Progenitor cell of endocrine pancreas (in vitro differentiated cells): ENCODE measurements at regions not wholly inside any gene's neighbourhood (a gene's known extent, or its start where the extent isn't known, plus 50 kb on each side); places are given as distances from the start of the nearest gene placed in this dataset.

Source experiments
- DNase-seq: peaks from one replicate; pipeline ENCODE4 v3.0.0; 2021; ENCODE audit warnings: low spot score; ENCODE audit not compliant: unreplicated experiment
- H3K27ac Mint-ChIP-seq: 2 replicates; pipeline ENCODE4 v1.8.0; 2021; ENCODE audit warnings: mild to moderate bottlenecking, moderate library complexity, mixed read lengths
- H3K27me3 Mint-ChIP-seq: 2 replicates; pipeline ENCODE4 v1.8.0; 2021; ENCODE audit warnings: mixed read lengths
- H3K36me3 Mint-ChIP-seq: 2 replicates; pipeline ENCODE4 v1.8.0; 2022; ENCODE audit warnings: mixed read lengths; ENCODE audit not compliant: insufficient read depth
- H3K4me1 Mint-ChIP-seq: 2 replicates; pipeline ENCODE4 v1.8.0; 2021; ENCODE audit warnings: low read depth, mixed read lengths
- H3K4me3 Mint-ChIP-seq: 2 replicates; pipeline ENCODE4 v1.8.0; 2021; ENCODE audit warnings: low read depth, mild to moderate bottlenecking, moderate library complexity, mixed read lengths
- H3K9me3 Mint-ChIP-seq: 2 replicates; pipeline ENCODE4 v1.8.0; 2021; ENCODE audit warnings: low read depth, mixed read lengths
- CTCF ChIP-seq: fragments of 200-600 bp; sonication (generic); IDR thresholded peaks from one replicate; pipeline ENCODE4 v1.5.0; 2021; ENCODE audit warnings: antibody characterized with exemption, mild to moderate bottlenecking; ENCODE audit not compliant: unreplicated experiment

GRCh38 chr2:5060956-5061355, 631.2 kb upstream of the SOX11 start:
- Mint-ChIP-seq H3K27me3 (no peaks in the 10 kb centered on the region), H3K9me3 (no peaks in the 10 kb centered on the region), H3K36me3 (no peaks in the 10 kb centered on the region), H3K4me3 (no peak overlapping the region), H3K4me1 (peaks cover 8% of the 10 kb centered on the region), H3K27ac (no peak overlapping the region)
- no peak for DNase-seq
- TF ChIP-seq CTCF = no peak

GRCh38 chr2:5064687-5065086, 627.5 kb upstream of the SOX11 start:
- H3K9me3 Mint-ChIP-seq = no peaks in the 10 kb centered on the region

GRCh38 chr2:5067816-5068215, 624.4 kb upstream of the SOX11 start:
- DNase-seq = no peak
- H3K4me3 Mint-ChIP-seq = no peak overlapping the region
- H3K4me1 Mint-ChIP-seq = peaks cover 1% of the 10 kb centered on the region
- TF ChIP-seq CTCF = no peak
- no peaks in the 10 kb centered on the region for H3K36me3 Mint-ChIP-seq
- H3K27me3 Mint-ChIP-seq = no peaks in the 10 kb centered on the region
- H3K27ac Mint-ChIP-seq = no peak overlapping the region
- no peaks in the 10 kb centered on the region for H3K9me3 Mint-ChIP-seq

More at GRCh38 chr2:5064687-5065086, 627.5 kb upstream of the SOX11 start:
- no peak overlapping the region for H3K4me3 Mint-ChIP-seq
- H3K4me1 Mint-ChIP-seq = peaks cover 1% of the 10 kb centered on the region
- no peak for DNase-seq
- TF ChIP-seq CTCF = no peak
- H3K27me3 Mint-ChIP-seq = no peaks in the 10 kb centered on the region
- H3K36me3 Mint-ChIP-seq = no peaks in the 10 kb centered on the region
- H3K27ac Mint-ChIP-seq = no peak overlapping the region

- Mint-ChIP-seq H3K27ac (peak overlapping the region; percentile 18), H3K4me3 (no peak overlapping the region), H3K9me3 (no peaks in the 10 kb centered on the region), H3K36me3 (no peaks in the 10 kb centered on the region), H3K4me1 (no peaks in the 10 kb centered on the region), H3K27me3 (no peaks in the 10 kb centered on the region)
- TF ChIP-seq CTCF = no peak
- DNase-seq = no peak
These were observed 621.9 kb upstream of the SOX11 start for GRCh38 chr2:5070257-5070656.

- no peak overlapping the region for H3K4me3 Mint-ChIP-seq
- no peaks in the 10 kb centered on the region for H3K36me3 Mint-ChIP-seq
- no peak for TF ChIP-seq CTCF
- H3K27me3 Mint-ChIP-seq = no peaks in the 10 kb centered on the region
- DNase-seq = no peak
- no peak overlapping the region for H3K27ac Mint-ChIP-seq
- H3K4me1 Mint-ChIP-seq = no peaks in the 10 kb centered on the region
- H3K9me3 Mint-ChIP-seq = no peaks in the 10 kb centered on the region
These were observed 617.5 kb upstream of the SOX11 start for GRCh38 chr2:5074733-5075132.
